Stimulated activated CD4-positive, alpha-beta T cell treated with anti-CD3 and anti-CD28 coated beads, TNF-alpha, amount 100 ng/mL, for 4 hours (primary cell): ENCODE measurements at regions not wholly inside any gene's neighbourhood (a gene's known extent, or its start where the extent isn't known, plus 50 kb on each side); places are given as distances from the start of the nearest gene placed in this dataset.

ENCODE experiments used
- DNase-seq, 3 experiments: peaks; one replicate each; pipeline ENCODE4 v3.0.0-alpha.2; 2020; ENCODE audit warnings: low read depth in 3 of 3

GRCh38 chr5:156256642-156257041, 70.3 kb upstream of the SGCD start:
- DNase-seq = no peak

- DNase-seq = no peak
These were observed 68.0 kb upstream of the SGCD start for GRCh38 chr5:156258934-156259333.

- DNase-seq = no peak
These were observed 67.3 kb upstream of the SGCD start for GRCh38 chr5:156259618-156260017.

- no peak for DNase-seq
These were observed 65.6 kb upstream of the SGCD start for GRCh38 chr5:156261275-156261939.

GRCh38 chr5:156271569-156271968, 55.4 kb upstream of the SGCD start:
- DNase-seq = no peak

- no peak for DNase-seq
These were observed 54.8 kb upstream of the SGCD start for GRCh38 chr5:156272139-156272538.

- no peak for DNase-seq
These were observed 53.6 kb upstream of the SGCD start for GRCh38 chr5:156273325-156273724.

GRCh38 chr5:156274453-156274852, 52.5 kb upstream of the SGCD start:
- DNase-seq = no peak
